Activated CD8-positive, alpha-beta T cell treated with anti-CD3 and anti-CD28 coated beads, Interleukin-2, amount 10 ng/mL, durations not matched to agents 7 days and 5 days (primary cell): ENCODE measurements at regions not wholly inside any gene's neighbourhood (a gene's known extent, or its start where the extent isn't known, plus 50 kb on each side); places are given as distances from the start of the nearest gene placed in this dataset.

ENCODE experiments used
- ATAC-seq: fragments of 150-1000 bp; cut with Tn5 transposase; one replicate; pipeline ENCODE4 v1.10.0; 2021; ENCODE audit warnings: moderate library complexity
- CTCF ChIA-PET: fragments of 350-600 bp; sonication (Branson Sonifier 250); formaldehyde crosslinking; loops from one replicate; lab custom pipeline; 2021; ENCODE audit warnings: antibody characterized with exemption; lab: Charles Lee
- POLR2A ChIA-PET: fragments of 350-600 bp; sonication (Branson Sonifier 250); formaldehyde crosslinking; loops from one replicate; lab custom pipeline; 2021; ENCODE audit warnings: antibody characterized with exemption; lab: Charles Lee
- DNase-seq: peaks from one replicate; pipeline ENCODE4 v3.0.0-alpha.2; 2020
- H3K27ac Mint-ChIP-seq: one replicate; pipeline ENCODE4 v1.8.0; 2021; ENCODE audit warnings: mild to moderate bottlenecking, mixed read lengths
- H3K27me3 Mint-ChIP-seq: one replicate; pipeline ENCODE4 v1.8.0; 2021; ENCODE audit warnings: low read depth, mixed read lengths
- H3K36me3 Mint-ChIP-seq: one replicate; pipeline ENCODE4 v1.8.0; 2021; ENCODE audit warnings: low read depth, mixed read lengths
- H3K4me1 Mint-ChIP-seq: one replicate; pipeline ENCODE4 v1.8.0; 2021; ENCODE audit warnings: low read depth, mixed read lengths
- H3K4me3 Mint-ChIP-seq: one replicate; pipeline ENCODE4 v1.8.0; 2021; ENCODE audit warnings: mild to moderate bottlenecking, mixed read lengths
- H3K9me3 Mint-ChIP-seq: one replicate; pipeline ENCODE4 v1.8.0; 2022; ENCODE audit warnings: mixed read lengths; ENCODE audit not compliant: insufficient read depth

- Mint-ChIP-seq H3K27ac (no peak overlapping the region), H3K4me1 (no peaks in the 10 kb centered on the region), H3K36me3 (no peaks in the 10 kb centered on the region), H3K9me3 (no peaks in the 10 kb centered on the region), H3K4me3 (no peak overlapping the region), H3K27me3 (no peaks in the 10 kb centered on the region)
- ChIA-PET CTCF (no interaction called here), POLR2A (no interaction called here)
- no peak for ATAC-seq
- DNase-seq, result no peak
Observed at GRCh38 chr1:218658899-218659298, 313.8 kb downstream of the TGFB2 start.

- no peak for ATAC-seq
- CTCF ChIA-PET, result no interaction called here
- H3K27me3 Mint-ChIP-seq, result no peaks in the 10 kb centered on the region
- H3K4me1 Mint-ChIP-seq, result no peaks in the 10 kb centered on the region
- DNase-seq, result no peak
- no peaks in the 10 kb centered on the region for H3K9me3 Mint-ChIP-seq
- H3K27ac Mint-ChIP-seq, result no peak overlapping the region
- no peaks in the 10 kb centered on the region for H3K36me3 Mint-ChIP-seq
- POLR2A ChIA-PET, result no interaction called here
- no peak overlapping the region for H3K4me3 Mint-ChIP-seq
Observed at GRCh38 chr1:218659911-218660677, 315.0 kb downstream of the TGFB2 start.

- Mint-ChIP-seq H3K36me3 (no peaks in the 10 kb centered on the region), H3K9me3 (no peaks in the 10 kb centered on the region), H3K4me3 (no peak overlapping the region), H3K27ac (no peak overlapping the region), H3K4me1 (no peaks in the 10 kb centered on the region), H3K27me3 (no peaks in the 10 kb centered on the region)
- ATAC-seq (no peak), DNase-seq (no peak)
- ChIA-PET CTCF (no interaction called here), POLR2A (no interaction called here)
Observed at GRCh38 chr1:218660678-218661053, 315.5 kb downstream of the TGFB2 start.

- Mint-ChIP-seq H3K9me3 (no peaks in the 10 kb centered on the region), H3K36me3 (no peaks in the 10 kb centered on the region), H3K4me3 (no peak overlapping the region), H3K27me3 (no peaks in the 10 kb centered on the region), H3K27ac (no peak overlapping the region), H3K4me1 (no peaks in the 10 kb centered on the region)
- POLR2A ChIA-PET, result no interaction called here
- no peak for DNase-seq
- no peak for ATAC-seq
- CTCF ChIA-PET, result no interaction called here
Observed at GRCh38 chr1:218661411-218661810, 316.3 kb downstream of the TGFB2 start.

- Mint-ChIP-seq H3K27me3 (no peaks in the 10 kb centered on the region), H3K4me3 (no peak overlapping the region), H3K27ac (no peak overlapping the region), H3K9me3 (no peaks in the 10 kb centered on the region), H3K36me3 (no peaks in the 10 kb centered on the region), H3K4me1 (no peaks in the 10 kb centered on the region)
- CTCF ChIA-PET, result no interaction called here
- DNase-seq (no peak), ATAC-seq (no peak)
- POLR2A ChIA-PET, result no interaction called here
Observed at GRCh38 chr1:218664385-218665170, 319.4 kb downstream of the TGFB2 start.

- DNase-seq, result no peak
- no peak overlapping the region for H3K27ac Mint-ChIP-seq
- ChIA-PET CTCF (no interaction called here), POLR2A (no interaction called here)
- H3K27me3 Mint-ChIP-seq, result no peaks in the 10 kb centered on the region
- no peak overlapping the region for H3K4me3 Mint-ChIP-seq
- no peaks in the 10 kb centered on the region for H3K36me3 Mint-ChIP-seq
- H3K9me3 Mint-ChIP-seq, result no peaks in the 10 kb centered on the region
- H3K4me1 Mint-ChIP-seq, result no peaks in the 10 kb centered on the region
- ATAC-seq, result no peak
Observed at GRCh38 chr1:218665221-218665620, 320.1 kb downstream of the TGFB2 start.

GRCh38 chr1:218666263-218666662 is 321.1 kb downstream of the TGFB2 start:
- no peak for DNase-seq
- Mint-ChIP-seq H3K27ac (no peak overlapping the region), H3K9me3 (no peaks in the 10 kb centered on the region), H3K27me3 (no peaks in the 10 kb centered on the region), H3K4me3 (no peak overlapping the region), H3K4me1 (no peaks in the 10 kb centered on the region), H3K36me3 (no peaks in the 10 kb centered on the region)
- POLR2A ChIA-PET, result no interaction called here
- CTCF ChIA-PET, result no interaction called here
- no peak for ATAC-seq

GRCh38 chr1:218667781-218668516 is 322.8 kb downstream of the TGFB2 start:
- Mint-ChIP-seq H3K36me3 (no peaks in the 10 kb centered on the region), H3K9me3 (no peaks in the 10 kb centered on the region), H3K27me3 (no peaks in the 10 kb centered on the region), H3K4me1 (no peaks in the 10 kb centered on the region), H3K27ac (no peak overlapping the region), H3K4me3 (no peak overlapping the region)
- CTCF ChIA-PET, result no interaction called here
- POLR2A ChIA-PET, result no interaction called here
- no peak for ATAC-seq
- DNase-seq, result no peak

GRCh38 chr1:218669431-218669830 is 324.3 kb downstream of the TGFB2 start:
- POLR2A ChIA-PET, result no interaction called here
- CTCF ChIA-PET, result no interaction called here
- Mint-ChIP-seq H3K9me3 (no peaks in the 10 kb centered on the region), H3K4me3 (no peak overlapping the region), H3K27me3 (no peaks in the 10 kb centered on the region), H3K36me3 (no peaks in the 10 kb centered on the region), H3K27ac (no peak overlapping the region), H3K4me1 (no peaks in the 10 kb centered on the region)
- ATAC-seq (no peak), DNase-seq (no peak)

GRCh38 chr1:218670875-218671274 is 325.7 kb downstream of the TGFB2 start:
- no peaks in the 10 kb centered on the region for H3K9me3 Mint-ChIP-seq
- no peaks in the 10 kb centered on the region for H3K36me3 Mint-ChIP-seq
- no peak overlapping the region for H3K27ac Mint-ChIP-seq
- CTCF ChIA-PET, result no interaction called here
- H3K4me3 Mint-ChIP-seq, result no peak overlapping the region
- POLR2A ChIA-PET, result no interaction called here
- H3K27me3 Mint-ChIP-seq, result no peaks in the 10 kb centered on the region
- no peaks in the 10 kb centered on the region for H3K4me1 Mint-ChIP-seq
- no peak for ATAC-seq
- DNase-seq, result no peak

- DNase-seq, result no peak
- Mint-ChIP-seq H3K4me3 (no peak overlapping the region), H3K36me3 (no peaks in the 10 kb centered on the region), H3K27me3 (no peaks in the 10 kb centered on the region), H3K27ac (no peak overlapping the region), H3K4me1 (no peaks in the 10 kb centered on the region), H3K9me3 (no peaks in the 10 kb centered on the region)
- ATAC-seq, result no peak
- CTCF ChIA-PET, result no interaction called here
- POLR2A ChIA-PET, result interaction anchor here (0.7 kb wide), 1 partner anchor 256 kb away, joined by 3 read pairs; no protein-coding TSS in a partner anchor
Observed at GRCh38 chr1:218671573-218671972, 326.4 kb downstream of the TGFB2 start.

GRCh38 chr1:218673170-218673569 is 328.0 kb downstream of the TGFB2 start:
- ATAC-seq (no peak), DNase-seq (no peak)
- ChIA-PET CTCF (no interaction called here), POLR2A (no interaction called here)
- H3K4me3 Mint-ChIP-seq, result no peak overlapping the region
- H3K27ac Mint-ChIP-seq, result no peak overlapping the region
- H3K9me3 Mint-ChIP-seq, result no peaks in the 10 kb centered on the region
- no peaks in the 10 kb centered on the region for H3K36me3 Mint-ChIP-seq
- no peaks in the 10 kb centered on the region for H3K4me1 Mint-ChIP-seq
- no peaks in the 10 kb centered on the region for H3K27me3 Mint-ChIP-seq
